WTC11 (cell line): ENCODE measurements at regions not wholly inside any gene's neighbourhood (a gene's known extent, or its start where the extent isn't known, plus 50 kb on each side); places are given as distances from the start of the nearest gene placed in this dataset.

ENCODE experiments used
- CTCF ChIP-seq: fragments of 200-600 bp; IDR thresholded peaks from 2 replicates; pipeline ENCODE4 v1.8.0; 2022; ENCODE audit warnings: antibody characterized with exemption
- ZNF532 ChIP-seq: fragments of 250-450 bp; sonication (Bioruptor Pico); IDR thresholded peaks from 2 replicates; pipeline ENCODE4 v1.9.0; 2021; ENCODE audit warnings: mild to moderate bottlenecking, borderline replicate concordance

- TF ChIP-seq CTCF, result no peak
- TF ChIP-seq ZNF532 (CRISPR knock-in tag), result no peak
Observed at GRCh38 chr10:29033311-29033940, 255.4 kb upstream of the LYZL1 start.
